Suprapubic skin (tissue), 3 donors: ENCODE measurements at regions not wholly inside any gene's neighbourhood (a gene's known extent, or its start where the extent isn't known, plus 50 kb on each side); places are given as distances from the start of the nearest gene placed in this dataset.

ENCODE experiments used
- POLR2AphosphoS5 ChIP-seq, 3 donors: sonication (generic); formaldehyde crosslinking; IDR thresholded peaks; one replicate each; pipeline ENCODE4 v1.6.1; 2017; ENCODE audit warnings: antibody characterized with exemption in 3 of 3
- TF ChIP-seq, protein P1 (sequence below), 2 donors: fragments of 200-600 bp in 1 of 2; fragments of 450-650 bp in 1 of 2; sonication (generic) in 1 of 2; IDR thresholded peaks; one replicate each; pipeline ENCODE4 v1.5.1; 2016 to 2019; ENCODE audit warnings: antibody characterized with exemption in 2 of 2, mild to moderate bottlenecking in 1 of 2, moderate library complexity in 1 of 2

DNA sequence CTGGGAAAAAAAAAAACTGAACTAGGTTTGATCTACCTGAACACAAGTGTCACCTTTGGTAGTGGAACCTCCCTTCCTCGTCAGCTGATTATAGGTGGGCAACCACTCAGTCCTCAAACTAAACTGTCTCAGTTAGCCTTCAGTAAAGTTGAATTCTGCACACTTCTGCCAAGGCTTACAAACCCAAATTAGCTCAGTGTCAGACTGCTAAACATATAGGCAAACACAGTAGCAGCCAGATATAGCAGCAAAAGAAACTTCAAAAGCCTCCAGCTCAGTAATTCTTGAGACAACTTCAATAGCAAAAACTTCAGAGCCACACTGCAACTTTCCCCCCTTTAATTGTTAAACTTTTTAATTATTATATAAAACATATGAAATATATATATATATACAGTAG lies 956.9 kb downstream of the XPNPEP1 start:
- TF ChIP-seq, protein P1, sequence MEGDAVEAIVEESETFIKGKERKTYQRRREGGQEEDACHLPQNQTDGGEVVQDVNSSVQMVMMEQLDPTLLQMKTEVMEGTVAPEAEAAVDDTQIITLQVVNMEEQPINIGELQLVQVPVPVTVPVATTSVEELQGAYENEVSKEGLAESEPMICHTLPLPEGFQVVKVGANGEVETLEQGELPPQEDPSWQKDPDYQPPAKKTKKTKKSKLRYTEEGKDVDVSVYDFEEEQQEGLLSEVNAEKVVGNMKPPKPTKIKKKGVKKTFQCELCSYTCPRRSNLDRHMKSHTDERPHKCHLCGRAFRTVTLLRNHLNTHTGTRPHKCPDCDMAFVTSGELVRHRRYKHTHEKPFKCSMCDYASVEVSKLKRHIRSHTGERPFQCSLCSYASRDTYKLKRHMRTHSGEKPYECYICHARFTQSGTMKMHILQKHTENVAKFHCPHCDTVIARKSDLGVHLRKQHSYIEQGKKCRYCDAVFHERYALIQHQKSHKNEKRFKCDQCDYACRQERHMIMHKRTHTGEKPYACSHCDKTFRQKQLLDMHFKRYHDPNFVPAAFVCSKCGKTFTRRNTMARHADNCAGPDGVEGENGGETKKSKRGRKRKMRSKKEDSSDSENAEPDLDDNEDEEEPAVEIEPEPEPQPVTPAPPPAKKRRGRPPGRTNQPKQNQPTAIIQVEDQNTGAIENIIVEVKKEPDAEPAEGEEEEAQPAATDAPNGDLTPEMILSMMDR (IDR thresholded peaks at IDR 0.05), result no peak
- no peak for TF ChIP-seq POLR2AphosphoS5 (IDR thresholded peaks at IDR 0.05)
